Sigmoid colon (tissue), 6 donors: ENCODE measurements at regions not wholly inside any gene's neighbourhood (a gene's known extent, or its start where the extent isn't known, plus 50 kb on each side); places are given as distances from the start of the nearest gene placed in this dataset.

Experiments used
- DNase-seq: peaks from one replicate; pipeline ENCODE4 v3.0.0-alpha.2; 2019
- H3K27ac ChIP-seq, 4 donors: fragments of 200-600 bp; sonication (generic); one replicate each; pipeline ENCODE4 v1.5.1; 2016 to 2019; ENCODE audit warnings: mild to moderate bottlenecking in 1 of 4
- H3K27me3 ChIP-seq, 3 donors: fragments of 200-600 bp; sonication (generic); one replicate each; pipeline ENCODE4 v1.5.1; 2019; ENCODE audit warnings: mild to moderate bottlenecking in 1 of 3
- H3K36me3 ChIP-seq, 4 donors: fragments of 200-600 bp; sonication (generic); one replicate each; pipeline ENCODE4 v1.5.1; 2016 to 2019
- H3K4me1 ChIP-seq, 4 donors: fragments of 200-600 bp; sonication (generic); one replicate each; pipeline ENCODE4 v1.5.1; 2017 to 2019
- H3K4me3 ChIP-seq, 4 donors: fragments of 200-600 bp; sonication (generic); one replicate each; pipeline ENCODE4 v1.5.1; 2017 to 2019; ENCODE audit warnings: mild to moderate bottlenecking in 2 of 4, moderate library complexity in 1 of 4
- H3K9me3 ChIP-seq, 4 donors: fragments of 200-600 bp in 3 of 4; sonication (generic) in 3 of 4; one replicate each; pipeline versions ENCODE4 v1.5.1 to v1.6.1; 2013 to 2019
- CTCF ChIP-seq, 4 experiments: fragments of 450-650 bp in 3 of 4; fragments of 200-600 bp in 1 of 4; IDR thresholded peaks; one replicate each; pipeline ENCODE4 v1.5.1; 2016 to 2019; ENCODE audit warnings: antibody characterized with exemption in 4 of 4, mild to moderate bottlenecking in 3 of 4, moderate library complexity in 2 of 4
- EP300 ChIP-seq, 4 donors: sonication (generic); formaldehyde crosslinking; IDR thresholded peaks; one replicate each; pipeline ENCODE4 v1.6.1; 2017; ENCODE audit warnings: antibody characterized with exemption in 4 of 4
- POLR2A ChIP-seq, 2 donors: fragments of 450-650 bp; IDR thresholded peaks; one replicate each; pipeline ENCODE4 v1.6.1; 2016; ENCODE audit warnings: antibody characterized with exemption in 2 of 2, mild to moderate bottlenecking in 2 of 2, moderate library complexity in 2 of 2
- POLR2AphosphoS5 ChIP-seq, 4 donors: sonication (generic); formaldehyde crosslinking; IDR thresholded peaks; one replicate each; pipeline ENCODE4 v1.6.1; 2017; ENCODE audit warnings: antibody characterized with exemption in 4 of 4
- WGBS, 2 donors: extraction: QIAGEN DNeasy Blood & Tissue Kit; methylation state at CpG; one replicate each; pipeline ENCODE4 v1.1.7; 2013; 5-methylcytosine and 5-hydroxymethylcytosine counted together
- intact Hi-C: fragments of 100-400 bp; cut with DNase I; formaldehyde crosslinking; loops from one replicate; pipeline ENCODE4 v1.15.1; 2023
- donor health status: healthy with polysubstance abuse.
- donor health status: healthy.

GRCh38 chr3:56981445-56982230 lies 78.8 kb upstream of the SPATA12 start:
- H3K27me3 ChIP-seq, result no peaks in the 10 kb centered on the region
- no peak overlapping the region for H3K4me3 ChIP-seq
- no peak for TF ChIP-seq CTCF (IDR thresholded peaks at IDR 0.05)
- no peak for TF ChIP-seq EP300 (IDR thresholded peaks at IDR 0.05)
- TF ChIP-seq POLR2AphosphoS5 (IDR thresholded peaks at IDR 0.05), result no peak
- no peak for TF ChIP-seq POLR2A (IDR thresholded peaks at IDR 0.05)
- WGBS, 2 donors, result 46 to 97% methylated on average over 2 of the region's 2 CpGs
- H3K27ac ChIP-seq, result peak overlapping the region in 1 of 4 donors; percentile 5
- intact Hi-C loops, result no loop called here
- no peaks in the 10 kb centered on the region for H3K9me3 ChIP-seq
- no peak for DNase-seq
- H3K36me3 ChIP-seq, result no peaks in the 10 kb centered on the region
- peaks cover 0 to 32% (median 12%) of the 10 kb centered on the region in 4 donors for H3K4me1 ChIP-seq

GRCh38 chr3:56980798-56981390 lies 79.6 kb upstream of the SPATA12 start:
- no peak for TF ChIP-seq POLR2A (IDR thresholded peaks at IDR 0.05)
- TF ChIP-seq POLR2AphosphoS5 (IDR thresholded peaks at IDR 0.05), result peak in 2 of 4 donors; percentile 22 to 53
- H3K27me3 ChIP-seq, result no peaks in the 10 kb centered on the region
- no peak overlapping the region for H3K4me3 ChIP-seq
- H3K27ac ChIP-seq, result peak overlapping the region in 1 of 4 donors; percentile 5
- WGBS, 2 donors, result 73 to 81% methylated on average over 5 of the region's 5 CpGs
- no peaks in the 10 kb centered on the region for H3K9me3 ChIP-seq
- peaks cover 0 to 27% (median 12%) of the 10 kb centered on the region in 4 donors for H3K4me1 ChIP-seq
- no peaks in the 10 kb centered on the region for H3K36me3 ChIP-seq
- intact Hi-C loops, result no loop called here
- DNase-seq, result no peak

GRCh38 chr3:56980243-56980642 lies 80.2 kb upstream of the SPATA12 start:
- no peaks in the 10 kb centered on the region for H3K36me3 ChIP-seq
- no peaks in the 10 kb centered on the region for H3K9me3 ChIP-seq
- TF ChIP-seq CTCF (IDR thresholded peaks at IDR 0.05) (no peak), EP300 (IDR thresholded peaks at IDR 0.05) (no peak), POLR2A (IDR thresholded peaks at IDR 0.05) (no peak)
- DNase-seq, result no peak
- H3K4me3 ChIP-seq, result no peak overlapping the region
- intact Hi-C loops, result no loop called here
- H3K27ac ChIP-seq, result no peak overlapping the region
- peaks cover 0 to 21% (median 12%) of the 10 kb centered on the region in 4 donors for H3K4me1 ChIP-seq
- H3K27me3 ChIP-seq, result no peaks in the 10 kb centered on the region
- 91 to 95% methylated on average over 5 of the region's 5 CpGs for WGBS, 2 donors

- 89 to 92% methylated on average over 6 of the region's 6 CpGs for WGBS, 2 donors
- no peak for DNase-seq
- no peak for TF ChIP-seq POLR2AphosphoS5 (IDR thresholded peaks at IDR 0.05)
- TF ChIP-seq CTCF (IDR thresholded peaks at IDR 0.05), result no peak
- no peak for TF ChIP-seq POLR2A (IDR thresholded peaks at IDR 0.05)
- no peak for TF ChIP-seq EP300 (IDR thresholded peaks at IDR 0.05)
- Histone ChIP-seq H3K4me3 (no peak overlapping the region), H3K9me3 (no peaks in the 10 kb centered on the region), H3K4me1 (peaks cover 0 to 20% (median 12%) of the 10 kb centered on the region in 4 donors), H3K36me3 (no peaks in the 10 kb centered on the region), H3K27me3 (no peaks in the 10 kb centered on the region), H3K27ac (no peak overlapping the region)
- intact Hi-C loops, result no loop called here
Measured at GRCh38 chr3:56979791-56980190, 80.7 kb upstream of the SPATA12 start.

- Histone ChIP-seq H3K36me3 (no peaks in the 10 kb centered on the region), H3K9me3 (no peaks in the 10 kb centered on the region), H3K27me3 (no peaks in the 10 kb centered on the region), H3K27ac (no peak overlapping the region), H3K4me1 (peaks cover 0 to 20% (median 12%) of the 10 kb centered on the region in 4 donors), H3K4me3 (no peak overlapping the region)
- no peak for DNase-seq
- intact Hi-C loops, result no loop called here
- WGBS, 2 donors, result 94 to 96% methylated on average over 1 of the region's 1 CpG
- TF ChIP-seq POLR2AphosphoS5 (IDR thresholded peaks at IDR 0.05) (no peak), CTCF (IDR thresholded peaks at IDR 0.05) (no peak), EP300 (IDR thresholded peaks at IDR 0.05) (no peak), POLR2A (IDR thresholded peaks at IDR 0.05) (no peak)
Measured at GRCh38 chr3:56977561-56977889, 82.9 kb upstream of the SPATA12 start.
